ENCODE measurements at regions not wholly inside any gene's neighbourhood (a gene's known extent, or its start where the extent isn't known, plus 50 kb on each side); places are given as distances from the start of the nearest gene placed in this dataset.

DNA sequence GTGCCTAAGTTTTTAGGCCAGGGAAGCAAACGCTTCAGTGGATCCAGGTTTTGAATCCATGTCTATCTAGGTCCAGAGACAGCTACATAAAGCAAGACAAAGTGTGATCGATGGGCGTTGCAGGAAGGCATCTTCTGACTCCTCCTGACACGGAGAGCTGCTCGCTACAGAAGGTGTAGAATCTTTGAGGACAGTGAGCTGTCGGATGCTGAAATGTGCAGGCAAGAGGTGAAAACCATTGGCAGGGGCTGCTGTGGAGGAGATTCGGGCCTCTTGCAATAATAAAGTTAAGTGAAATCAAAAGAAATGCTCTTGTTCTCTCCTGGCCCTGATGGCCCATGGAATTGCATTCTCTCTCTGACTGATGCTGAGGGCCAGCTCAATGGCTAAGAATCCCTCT is 336.2 kb downstream of the CYRIA start:
- Histone ChIP-seq H3K36me3 (ENCODE audit: insufficient read depth, low read length) (no peaks in the 10 kb centered on the region), H3K9me3 (ENCODE audit: insufficient read depth, low read depth, low read length) (no peaks in the 10 kb centered on the region), H3K27ac (ENCODE audit: low read depth, low read length) (peak overlapping the region; percentile 34), H3K4me3 (ENCODE audit: low read length) (no peak overlapping the region), H3K4me1 (ENCODE audit: insufficient read depth, low read length) (peaks cover 40% of the 10 kb centered on the region), H3K27me3 (ENCODE audit: insufficient read depth, low read length) (no peaks in the 10 kb centered on the region), H3K9ac (ENCODE audit: low read depth, low read length) (no peak overlapping the region)
- WGBS = 85% methylated on average over 7 of the region's 7 CpGs

DNA sequence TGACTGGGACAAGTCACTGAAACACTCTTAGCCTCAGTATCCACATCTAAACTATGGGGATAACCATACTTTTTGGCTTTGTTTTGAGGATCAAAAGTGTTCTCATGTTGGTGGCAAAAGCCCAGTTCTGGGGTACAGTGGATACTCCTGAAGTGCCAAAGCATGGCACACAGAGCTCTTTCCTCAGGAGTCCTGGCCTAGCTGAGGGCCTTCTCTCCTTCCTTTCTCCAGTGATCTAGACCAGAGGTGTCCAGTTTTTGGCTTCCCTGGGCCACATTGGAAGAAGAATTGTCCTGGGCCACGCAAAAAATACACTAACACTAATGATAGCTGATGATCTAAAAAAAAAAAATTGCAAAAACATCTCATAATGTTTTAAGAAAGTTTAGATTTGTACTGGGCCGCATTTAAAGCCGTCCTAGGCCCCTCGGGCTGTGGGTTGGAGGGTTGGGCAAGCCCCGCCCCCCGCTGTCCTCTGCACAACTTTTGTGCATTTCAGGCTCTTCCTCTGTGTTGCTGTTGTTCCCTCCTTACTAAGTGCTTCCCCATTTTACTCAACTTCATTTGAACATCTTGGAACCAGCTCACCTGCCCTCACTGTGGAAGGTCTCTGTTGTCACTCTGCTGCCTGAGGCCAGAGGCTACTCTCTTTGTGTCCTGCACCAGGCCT is 337.0 kb downstream of the CYRIA start:
- no peak overlapping the region for H3K4me3 ChIP-seq (ENCODE audit: low read length)
- H3K9me3 ChIP-seq (ENCODE audit: insufficient read depth, low read depth, low read length) = no peaks in the 10 kb centered on the region
- peaks cover 40% of the 10 kb centered on the region for H3K4me1 ChIP-seq (ENCODE audit: insufficient read depth, low read length)
- no peak overlapping the region for H3K9ac ChIP-seq (ENCODE audit: low read depth, low read length)
- H3K27me3 ChIP-seq (ENCODE audit: insufficient read depth, low read length) = no peaks in the 10 kb centered on the region
- WGBS = 94% methylated on average over 6 of the region's 6 CpGs
- H3K36me3 ChIP-seq (ENCODE audit: insufficient read depth, low read length) = no peaks in the 10 kb centered on the region
- no peak overlapping the region for H3K27ac ChIP-seq (ENCODE audit: low read depth, low read length)

GRCh38 chr2:16327326-16327725 is 338.3 kb downstream of the CYRIA start:
- no peaks in the 10 kb centered on the region for H3K9me3 ChIP-seq (ENCODE audit: insufficient read depth, low read depth, low read length)
- 97% methylated on average over 4 of the region's 4 CpGs for WGBS

GRCh38 chr2:16326711-16327300 is 338.8 kb downstream of the CYRIA start:
- H3K36me3 ChIP-seq (ENCODE audit: insufficient read depth, low read length) = no peaks in the 10 kb centered on the region
- H3K4me3 ChIP-seq (ENCODE audit: low read length) = no peak overlapping the region
- H3K9me3 ChIP-seq (ENCODE audit: insufficient read depth, low read depth, low read length) = no peaks in the 10 kb centered on the region
- 93% methylated on average over 2 of the region's 2 CpGs for WGBS
- H3K27ac ChIP-seq (ENCODE audit: low read depth, low read length) = no peak overlapping the region
- no peak overlapping the region for H3K9ac ChIP-seq (ENCODE audit: low read depth, low read length)
- peaks cover 39% of the 10 kb centered on the region for H3K4me1 ChIP-seq (ENCODE audit: insufficient read depth, low read length)
- no peaks in the 10 kb centered on the region for H3K27me3 ChIP-seq (ENCODE audit: insufficient read depth, low read length)

More at GRCh38 chr2:16327326-16327725, 338.3 kb downstream of the CYRIA start:
- Histone ChIP-seq H3K9ac (ENCODE audit: low read depth, low read length) (no peak overlapping the region), H3K4me1 (ENCODE audit: insufficient read depth, low read length) (peaks cover 40% of the 10 kb centered on the region), H3K27me3 (ENCODE audit: insufficient read depth, low read length) (no peaks in the 10 kb centered on the region), H3K27ac (ENCODE audit: low read depth, low read length) (no peak overlapping the region), H3K36me3 (ENCODE audit: insufficient read depth, low read length) (no peaks in the 10 kb centered on the region), H3K4me3 (ENCODE audit: low read length) (no peak overlapping the region)

GRCh38 chr2:16325976-16326510 is 339.6 kb downstream of the CYRIA start:
- H3K27ac ChIP-seq (ENCODE audit: low read depth, low read length) = no peak overlapping the region
- no peak overlapping the region for H3K9ac ChIP-seq (ENCODE audit: low read depth, low read length)
- H3K27me3 ChIP-seq (ENCODE audit: insufficient read depth, low read length) = no peaks in the 10 kb centered on the region
- no peaks in the 10 kb centered on the region for H3K36me3 ChIP-seq (ENCODE audit: insufficient read depth, low read length)
- 91% methylated on average over 9 of the region's 9 CpGs for WGBS
- H3K4me3 ChIP-seq (ENCODE audit: low read length) = no peak overlapping the region
- H3K9me3 ChIP-seq (ENCODE audit: insufficient read depth, low read depth, low read length) = no peaks in the 10 kb centered on the region
- H3K4me1 ChIP-seq (ENCODE audit: insufficient read depth, low read length) = peaks cover 32% of the 10 kb centered on the region

GRCh38 chr2:16325016-16325975 is 340.3 kb downstream of the CYRIA start:
- Histone ChIP-seq H3K27me3 (ENCODE audit: insufficient read depth, low read length) (no peaks in the 10 kb centered on the region), H3K4me3 (ENCODE audit: low read length) (no peak overlapping the region), H3K4me1 (ENCODE audit: insufficient read depth, low read length) (peaks cover 31% of the 10 kb centered on the region), H3K27ac (ENCODE audit: low read depth, low read length) (no peak overlapping the region), H3K9ac (ENCODE audit: low read depth, low read length) (no peak overlapping the region), H3K9me3 (ENCODE audit: insufficient read depth, low read depth, low read length) (no peaks in the 10 kb centered on the region), H3K36me3 (ENCODE audit: insufficient read depth, low read length) (no peaks in the 10 kb centered on the region)
- WGBS = 89% methylated on average over 14 of the region's 14 CpGs

DNA sequence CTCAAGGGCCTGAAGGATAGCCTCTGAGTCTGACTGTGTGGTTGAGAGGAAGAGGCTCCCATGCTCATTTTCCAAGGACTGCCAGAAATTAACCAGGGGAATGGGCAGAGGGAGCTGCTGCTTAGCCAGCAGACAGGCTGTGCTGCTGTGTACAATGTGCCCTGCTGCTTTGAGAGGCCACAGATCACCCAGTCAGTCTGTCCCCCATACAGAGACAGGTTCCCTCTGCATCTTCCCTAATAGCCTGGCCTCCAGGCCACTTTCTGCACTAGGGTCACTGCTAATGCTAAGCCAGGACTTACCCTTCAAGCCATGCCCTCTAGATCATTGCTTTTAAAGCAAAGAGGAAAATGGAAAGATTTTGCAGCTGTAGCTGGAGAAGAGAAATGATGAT is 341.1 kb downstream of the CYRIA start:
- H3K27me3 ChIP-seq (ENCODE audit: insufficient read depth, low read length) = no peaks in the 10 kb centered on the region
- H3K36me3 ChIP-seq (ENCODE audit: insufficient read depth, low read length) = no peaks in the 10 kb centered on the region

DNA sequence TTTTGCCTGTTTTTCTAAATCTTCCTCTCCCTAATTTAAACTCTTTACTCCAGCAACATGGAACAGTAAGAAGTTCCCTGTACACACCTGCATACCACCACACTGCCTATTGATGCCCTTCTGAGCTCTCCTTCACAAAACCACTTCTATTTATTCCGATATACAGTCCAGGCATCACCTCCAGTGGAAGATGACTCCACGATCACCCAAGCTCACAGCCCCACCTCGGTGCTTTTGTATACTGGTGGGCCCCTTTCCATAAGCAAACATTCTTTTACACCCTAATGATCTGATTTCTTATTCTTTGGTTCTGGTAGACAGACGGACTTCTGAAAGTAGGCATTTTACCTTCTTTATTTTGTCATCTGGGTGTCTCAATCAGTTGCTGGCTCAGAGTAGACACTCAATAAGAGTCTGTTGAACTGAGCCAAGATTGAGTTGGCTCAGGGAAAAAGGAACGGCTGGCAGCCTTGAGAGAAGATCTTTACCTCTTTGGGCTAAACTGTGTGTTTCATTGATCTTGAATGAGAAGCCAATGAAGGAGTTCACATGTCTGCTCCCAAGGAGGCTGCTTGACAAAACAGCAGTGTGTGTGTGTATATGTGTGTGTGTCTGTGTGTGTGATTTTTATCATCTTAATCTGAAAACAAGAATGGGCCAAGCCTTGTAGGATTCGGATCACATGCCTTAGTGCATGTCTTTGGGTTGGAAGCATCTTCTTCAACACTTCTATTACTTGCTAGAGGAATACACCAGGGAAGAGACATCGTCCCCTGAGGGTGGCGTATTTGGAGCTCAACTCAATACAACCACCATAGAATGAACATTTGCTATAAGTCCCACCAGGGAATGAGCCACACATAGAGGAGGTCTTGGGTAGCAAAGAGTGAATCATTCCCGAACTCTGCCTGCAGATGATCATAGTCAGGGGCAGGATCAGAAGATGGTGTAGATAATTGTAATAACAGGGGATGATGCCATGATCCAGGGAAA is 341.8 kb downstream of the CYRIA start:
- Histone ChIP-seq H3K27me3 (ENCODE audit: insufficient read depth, low read length) (no peaks in the 10 kb centered on the region), H3K9ac (ENCODE audit: low read depth, low read length) (no peak overlapping the region), H3K36me3 (ENCODE audit: insufficient read depth, low read length) (no peaks in the 10 kb centered on the region), H3K9me3 (ENCODE audit: insufficient read depth, low read depth, low read length) (no peaks in the 10 kb centered on the region), H3K4me1 (ENCODE audit: insufficient read depth, low read length) (peaks cover 17% of the 10 kb centered on the region), H3K4me3 (ENCODE audit: low read length) (no peak overlapping the region), H3K27ac (ENCODE audit: low read depth, low read length) (no peak overlapping the region)
- WGBS = 93% methylated on average over 9 of the region's 9 CpGs

More for the DNA sequence above, 341.1 kb downstream of the CYRIA start:
- H3K4me3 ChIP-seq (ENCODE audit: low read length) = no peak overlapping the region
- peaks cover 24% of the 10 kb centered on the region for H3K4me1 ChIP-seq (ENCODE audit: insufficient read depth, low read length)
- H3K9ac ChIP-seq (ENCODE audit: low read depth, low read length) = no peak overlapping the region
- H3K9me3 ChIP-seq (ENCODE audit: insufficient read depth, low read depth, low read length) = no peaks in the 10 kb centered on the region
- H3K27ac ChIP-seq (ENCODE audit: low read depth, low read length) = no peak overlapping the region

- Histone ChIP-seq H3K27ac (ENCODE audit: low read depth, low read length) (no peak overlapping the region), H3K4me1 (ENCODE audit: insufficient read depth, low read length) (peaks cover 22% of the 10 kb centered on the region), H3K9ac (ENCODE audit: low read depth, low read length) (no peak overlapping the region), H3K36me3 (ENCODE audit: insufficient read depth, low read length) (no peaks in the 10 kb centered on the region), H3K4me3 (ENCODE audit: low read length) (no peak overlapping the region), H3K27me3 (ENCODE audit: insufficient read depth, low read length) (no peaks in the 10 kb centered on the region), H3K9me3 (ENCODE audit: insufficient read depth, low read depth, low read length) (no peaks in the 10 kb centered on the region)
- 91% methylated on average over 4 of the region's 4 CpGs for WGBS
These were observed 342.5 kb downstream of the CYRIA start for GRCh38 chr2:16323126-16323520.

DNA sequence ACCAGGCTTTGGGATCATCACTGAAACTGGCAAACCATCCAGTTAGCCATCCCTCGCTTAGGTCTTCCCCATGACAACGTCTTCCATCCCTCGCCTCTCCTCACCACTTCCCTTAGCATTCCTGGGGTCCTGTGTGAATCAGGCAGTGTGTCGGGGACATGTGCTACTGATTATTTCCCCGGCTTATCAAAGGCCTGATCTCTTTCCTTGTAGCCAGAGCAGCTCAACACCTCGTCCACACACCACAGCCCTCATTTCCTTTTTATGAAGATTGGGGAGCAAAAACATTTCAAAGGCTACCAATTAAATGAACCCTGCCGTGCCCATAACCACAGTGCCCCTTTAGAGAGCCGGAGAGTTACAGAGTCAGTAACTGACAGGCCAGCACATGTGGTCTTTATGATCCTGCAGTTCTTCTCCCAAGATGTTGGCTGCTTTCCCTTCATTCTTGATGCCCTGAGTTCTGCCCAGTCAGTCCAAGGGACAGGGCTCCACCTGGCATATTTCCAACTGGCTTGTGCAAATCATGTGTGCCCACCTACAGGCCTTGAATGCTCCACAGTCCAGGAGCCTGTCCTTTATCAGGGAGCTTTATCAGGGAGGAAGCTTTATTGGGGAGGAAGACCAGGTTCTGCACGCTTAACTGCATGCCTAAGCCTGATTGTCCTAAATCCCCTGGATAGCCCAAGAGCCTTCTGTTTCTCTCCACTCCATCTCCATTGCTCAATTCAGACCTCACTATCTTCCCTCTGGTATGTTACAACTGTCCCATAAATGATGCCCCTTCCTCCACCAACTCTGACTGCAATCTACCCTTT is 343.1 kb downstream of the CYRIA start:
- WGBS = 83% methylated on average over 9 of the region's 9 CpGs
- H3K27ac ChIP-seq (ENCODE audit: low read depth, low read length) = no peak overlapping the region

More for the DNA sequence above, 343.1 kb downstream of the CYRIA start:
- Histone ChIP-seq H3K9ac (ENCODE audit: low read depth, low read length) (no peak overlapping the region), H3K4me1 (ENCODE audit: insufficient read depth, low read length) (peaks cover 22% of the 10 kb centered on the region), H3K36me3 (ENCODE audit: insufficient read depth, low read length) (no peaks in the 10 kb centered on the region), H3K4me3 (ENCODE audit: low read length) (no peak overlapping the region), H3K9me3 (ENCODE audit: insufficient read depth, low read depth, low read length) (no peaks in the 10 kb centered on the region), H3K27me3 (ENCODE audit: insufficient read depth, low read length) (no peaks in the 10 kb centered on the region)
